GM21423 (cell line): ENCODE measurements at regions not wholly inside any gene's neighbourhood (a gene's known extent, or its start where the extent isn't known, plus 50 kb on each side); places are given as distances from the start of the nearest gene placed in this dataset.

Source experiments
- ATAC-seq: cut with Tn5 transposase; IDR thresholded peaks from one replicate; pipeline ENCODE4 v1.9.1; 2021; ENCODE audit warnings: mild to moderate bottlenecking, moderate library complexity; ENCODE audit not compliant: unreplicated experiment

- no peak for ATAC-seq
These were observed 205.3 kb downstream of the HTR7 start for GRCh38 chr10:90652519-90652918.

GRCh38 chr10:90658791-90659190 is 199.0 kb downstream of the HTR7 start:
- ATAC-seq = no peak

GRCh38 chr10:90665905-90666662 is 191.8 kb downstream of the HTR7 start:
- ATAC-seq = no peak

GRCh38 chr10:90674461-90674860 is 183.4 kb downstream of the HTR7 start:
- no peak for ATAC-seq

- no peak for ATAC-seq
These were observed 182.9 kb downstream of the HTR7 start for GRCh38 chr10:90674928-90675327.

- ATAC-seq = no peak
These were observed 182.2 kb downstream of the HTR7 start for GRCh38 chr10:90675621-90676020.
